Peyer's patch (tissue), 4 donors: ENCODE measurements at regions not wholly inside any gene's neighbourhood (a gene's known extent, or its start where the extent isn't known, plus 50 kb on each side); places are given as distances from the start of the nearest gene placed in this dataset.

Source experiments
- CTCF ChIP-seq, 6 experiments: fragments of 450-650 bp in 4 of 6; fragments of 200-600 bp in 2 of 6; sonication (generic) in 1 of 6; IDR thresholded peaks; one replicate each; pipeline ENCODE4 v1.5.1; 2017 to 2019; ENCODE audit warnings: antibody characterized with exemption in 6 of 6, mild to moderate bottlenecking in 3 of 6, moderate library complexity in 1 of 6
- POLR2A ChIP-seq, 2 donors: fragments of 450-650 bp; IDR thresholded peaks; one replicate each; pipeline ENCODE4 v1.5.1; 2017; ENCODE audit warnings: antibody characterized with exemption in 2 of 2, mild to moderate bottlenecking in 2 of 2, moderate library complexity in 2 of 2

- TF ChIP-seq POLR2A (IDR thresholded peaks at IDR 0.05) (no peak), CTCF (IDR thresholded peaks at IDR 0.05) (no peak)
Measured at GRCh38 chr18:24817587-24818371, 357.3 kb downstream of the HRH4 start.
